ENCODE measurements at regions not wholly inside any gene's neighbourhood (a gene's known extent, or its start where the extent isn't known, plus 50 kb on each side); places are given as distances from the start of the nearest gene placed in this dataset.

DNA sequence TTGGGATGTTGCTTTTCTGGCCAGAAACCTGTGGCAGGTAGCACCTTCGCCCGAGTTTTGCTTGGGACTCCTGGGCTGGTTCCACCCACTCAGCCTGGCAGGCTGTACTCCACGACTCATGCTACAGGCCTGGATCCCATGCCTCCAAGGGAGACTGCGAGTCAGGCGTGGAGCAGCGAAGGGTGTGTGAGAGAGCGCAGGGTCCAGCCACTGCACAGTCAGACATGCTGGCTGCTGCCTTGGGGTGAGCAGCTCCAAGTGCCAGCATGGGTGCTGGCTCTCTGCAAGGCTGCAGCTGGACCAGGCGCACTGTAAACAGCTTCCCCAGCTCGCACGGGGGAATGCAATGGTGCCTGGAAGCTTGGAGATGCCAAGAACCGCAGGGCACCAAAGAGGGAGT is 249.6 kb upstream of the EDIL3 start:
- no peaks in the 10 kb centered on the region for H3K9me3 ChIP-seq (ENCODE audit: control insufficient read depth, low read depth, low read length)
- FAIRE-seq (no peak), DNase-seq (ENCODE audit: low read depth, low spot score) (no peak)
- TF ChIP-seq CTCF (optimal IDR thresholded peaks at IDR 0.05 in 1 of 3, IDR thresholded peaks at IDR 0.05 in 1 of 3, conservative IDR thresholded peaks at IDR 0.05 in 1 of 3; ENCODE audit: extremely low read depth in 1 of 3, insufficient read depth in 2 of 3, low read length in 3 of 3) (no peak), EZH2 (IDR thresholded peaks at IDR 0.05; ENCODE audit: low read length) (no peak)
- H3K9me1 ChIP-seq (ENCODE audit: control insufficient read depth, extremely low read depth, insufficient read depth, low read length), result no peaks in the 10 kb centered on the region
- no peak overlapping the region for H3K9ac ChIP-seq (ENCODE audit: control insufficient read depth, extremely low read depth, insufficient read depth, low read length)
- H3K4me3 ChIP-seq (ENCODE audit: control insufficient read depth in 2 of 3, extremely low read depth in 1 of 3, insufficient read depth in 2 of 3, low read depth in 1 of 3, low read length in 3 of 3), result no peak overlapping the region
- no peaks in the 10 kb centered on the region for H3K36me3 ChIP-seq (ENCODE audit: control insufficient read depth in 2 of 2, extremely low read depth in 1 of 2, insufficient read depth in 2 of 2, low read length in 2 of 2)
- no peaks in the 10 kb centered on the region for H3K79me2 ChIP-seq (ENCODE audit: control insufficient read depth, insufficient read depth, low read length)
- H4K20me1 ChIP-seq (ENCODE audit: control insufficient read depth, extremely low read depth, insufficient read depth, low read length), result no peaks in the 10 kb centered on the region
- H3K4me2 ChIP-seq (ENCODE audit: control insufficient read depth, extremely low read depth, insufficient read depth, low read depth, low read length), result no peak overlapping the region
- no peak overlapping the region for H2AFZ ChIP-seq (ENCODE audit: control insufficient read depth, low read length)
- H3K27ac ChIP-seq (ENCODE audit: control insufficient read depth, insufficient read depth, low read length), result no peak overlapping the region
- H3K4me1 ChIP-seq (ENCODE audit: control insufficient read depth, extremely low read depth, insufficient read depth, low read length), result no peaks in the 10 kb centered on the region
- dilution Hi-C loops (cut with MboI; ENCODE audit: extremely low pct_ligation_motif_present, low sequenced_read_pairs), result no loop called here
- H3K27me3 ChIP-seq (ENCODE audit: control insufficient read depth, extremely low read depth, insufficient read depth, low read length), result peaks cover 3% of the 10 kb centered on the region

GRCh38 chr5:84632418-84632817 is 247.7 kb upstream of the EDIL3 start:
- H3K4me1 ChIP-seq (ENCODE audit: control insufficient read depth, extremely low read depth, insufficient read depth, low read length), result no peaks in the 10 kb centered on the region
- no peak for DNase-seq (ENCODE audit: low read depth, low spot score)
- H3K36me3 ChIP-seq (ENCODE audit: control insufficient read depth in 2 of 2, extremely low read depth in 1 of 2, insufficient read depth in 2 of 2, low read length in 2 of 2), result no peaks in the 10 kb centered on the region
- no peaks in the 10 kb centered on the region for H4K20me1 ChIP-seq (ENCODE audit: control insufficient read depth, extremely low read depth, insufficient read depth, low read length)
- H3K9me1 ChIP-seq (ENCODE audit: control insufficient read depth, extremely low read depth, insufficient read depth, low read length), result no peaks in the 10 kb centered on the region
- H3K4me2 ChIP-seq (ENCODE audit: control insufficient read depth, extremely low read depth, insufficient read depth, low read depth, low read length), result no peak overlapping the region
- dilution Hi-C loops (cut with MboI; ENCODE audit: extremely low pct_ligation_motif_present, low sequenced_read_pairs), result no loop called here
- peaks cover 3% of the 10 kb centered on the region for H3K27me3 ChIP-seq (ENCODE audit: control insufficient read depth, extremely low read depth, insufficient read depth, low read length)
- no peak for FAIRE-seq
- H3K27ac ChIP-seq (ENCODE audit: control insufficient read depth, insufficient read depth, low read length), result no peak overlapping the region
- no peaks in the 10 kb centered on the region for H3K9me3 ChIP-seq (ENCODE audit: control insufficient read depth, low read depth, low read length)
- no peaks in the 10 kb centered on the region for H3K79me2 ChIP-seq (ENCODE audit: control insufficient read depth, insufficient read depth, low read length)
- no peak overlapping the region for H2AFZ ChIP-seq (ENCODE audit: control insufficient read depth, low read length)
- H3K9ac ChIP-seq (ENCODE audit: control insufficient read depth, extremely low read depth, insufficient read depth, low read length), result no peak overlapping the region
- TF ChIP-seq CTCF (optimal IDR thresholded peaks at IDR 0.05 in 1 of 3, IDR thresholded peaks at IDR 0.05 in 1 of 3, conservative IDR thresholded peaks at IDR 0.05 in 1 of 3; ENCODE audit: extremely low read depth in 1 of 3, insufficient read depth in 2 of 3, low read length in 3 of 3) (no peak), EZH2 (IDR thresholded peaks at IDR 0.05; ENCODE audit: low read length) (no peak)
- H3K4me3 ChIP-seq (ENCODE audit: control insufficient read depth in 2 of 3, extremely low read depth in 1 of 3, insufficient read depth in 2 of 3, low read depth in 1 of 3, low read length in 3 of 3), result no peak overlapping the region
